PC-9 (cell line): ENCODE measurements at regions not wholly inside any gene's neighbourhood (a gene's known extent, or its start where the extent isn't known, plus 50 kb on each side); places are given as distances from the start of the nearest gene placed in this dataset.

Experiments used
- CTCF ChIP-seq: fragments of 200-600 bp; sonication (generic); conservative IDR thresholded peaks from 2 replicates; pipeline ENCODE4 v1.6.1; 2017; ENCODE audit warnings: mixed run types, antibody characterized with exemption, mild to moderate bottlenecking, moderate library complexity
- EZH2 ChIP-seq: fragments of 200-600 bp; sonication (generic); IDR thresholded peaks from 2 replicates; pipeline ENCODE4 v1.8.0; 2017; ENCODE audit warnings: antibody characterized with exemption, low read depth

GRCh38 chr11:109249597-109249996 lies 172.4 kb upstream of the C11orf87 start:
- TF ChIP-seq CTCF: no peak
- no peak for TF ChIP-seq EZH2
